Right atrium auricular region (tissue), 2 donors: ENCODE measurements at regions not wholly inside any gene's neighbourhood (a gene's known extent, or its start where the extent isn't known, plus 50 kb on each side); places are given as distances from the start of the nearest gene placed in this dataset.
A peak's percentile ranks its signal among the peaks of the same experiment; 100 is the strongest.

Source experiments
- DNase-seq: peaks from one replicate; pipeline ENCODE4 v3.0.0-alpha.2; 2019; ENCODE audit warnings: low spot score
- H3K27ac ChIP-seq, 2 donors: fragments of 200-600 bp; sonication (generic); 1 replicate in 1 of 2; 2 replicates in 1 of 2; pipeline ENCODE4 v1.5.1; 2016 to 2019
- H3K27me3 ChIP-seq, 2 donors: fragments of 200-600 bp; sonication (generic); one replicate each; pipeline versions ENCODE4 v1.5.1 to v1.6.0; 2017 to 2019
- H3K36me3 ChIP-seq: fragments of 200-600 bp; sonication (generic); one replicate; pipeline ENCODE4 v1.5.1; 2016
- H3K4me1 ChIP-seq, 2 donors: fragments of 200-600 bp; sonication (generic); one replicate each; pipeline versions ENCODE4 v1.5.1 to v1.6.0; 2017 to 2019
- H3K4me3 ChIP-seq, 2 donors: fragments of 200-600 bp; sonication (generic); 1 replicate in 1 of 2; 2 replicates in 1 of 2; pipeline ENCODE4 v1.5.1; 2017 to 2019; ENCODE audit warnings: mild to moderate bottlenecking in 1 of 2, moderate library complexity in 1 of 2
- H3K9me3 ChIP-seq, 2 donors: fragments of 200-600 bp; sonication (generic); one replicate each; pipeline ENCODE4 v1.5.1; 2019
- TF ChIP-seq, protein P1 (sequence below), 2 donors: fragments of 200-600 bp; sonication (generic); IDR thresholded peaks; one replicate each; pipeline ENCODE4 v1.5.1; 2019; ENCODE audit warnings: antibody characterized with exemption in 2 of 2

DNA sequence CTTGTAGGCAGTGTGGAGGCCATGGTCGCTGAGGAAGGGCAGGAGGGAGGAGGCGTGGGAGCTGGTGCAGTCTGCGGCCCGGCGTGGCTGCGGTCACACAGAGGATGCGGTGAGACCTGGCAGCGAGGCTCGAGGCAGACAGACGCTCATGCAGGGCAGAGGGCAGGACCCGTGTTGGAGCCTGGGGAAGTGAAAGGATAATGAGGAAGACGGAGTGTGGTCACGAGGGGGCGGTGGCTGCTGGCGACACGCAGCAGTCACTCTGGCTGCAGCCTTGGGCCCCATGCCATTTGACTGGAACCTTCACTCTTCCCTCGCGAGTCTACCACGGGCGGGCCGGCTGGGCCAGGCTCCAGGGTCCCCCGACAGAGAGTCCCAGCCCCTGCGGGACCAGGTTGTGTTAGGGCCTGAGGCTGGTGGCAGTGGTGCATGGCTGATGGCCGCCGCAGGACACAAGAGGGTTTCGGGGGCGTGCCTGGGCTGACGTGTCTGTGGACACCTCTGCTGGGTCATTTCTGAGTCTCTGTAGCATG, 68.8 kb upstream of the HGFAC start:
- Histone ChIP-seq H3K9me3 (no peaks in the 10 kb centered on the region), H3K27me3 (no peaks in the 10 kb centered on the region), H3K4me1 (peaks cover 0 to 38% of the 10 kb centered on the region in 2 donors), H3K27ac (no peak overlapping the region), H3K36me3 (no peaks in the 10 kb centered on the region), H3K4me3 (no peak overlapping the region)
- peak; percentile 72 for DNase-seq
- TF ChIP-seq, protein P1, sequence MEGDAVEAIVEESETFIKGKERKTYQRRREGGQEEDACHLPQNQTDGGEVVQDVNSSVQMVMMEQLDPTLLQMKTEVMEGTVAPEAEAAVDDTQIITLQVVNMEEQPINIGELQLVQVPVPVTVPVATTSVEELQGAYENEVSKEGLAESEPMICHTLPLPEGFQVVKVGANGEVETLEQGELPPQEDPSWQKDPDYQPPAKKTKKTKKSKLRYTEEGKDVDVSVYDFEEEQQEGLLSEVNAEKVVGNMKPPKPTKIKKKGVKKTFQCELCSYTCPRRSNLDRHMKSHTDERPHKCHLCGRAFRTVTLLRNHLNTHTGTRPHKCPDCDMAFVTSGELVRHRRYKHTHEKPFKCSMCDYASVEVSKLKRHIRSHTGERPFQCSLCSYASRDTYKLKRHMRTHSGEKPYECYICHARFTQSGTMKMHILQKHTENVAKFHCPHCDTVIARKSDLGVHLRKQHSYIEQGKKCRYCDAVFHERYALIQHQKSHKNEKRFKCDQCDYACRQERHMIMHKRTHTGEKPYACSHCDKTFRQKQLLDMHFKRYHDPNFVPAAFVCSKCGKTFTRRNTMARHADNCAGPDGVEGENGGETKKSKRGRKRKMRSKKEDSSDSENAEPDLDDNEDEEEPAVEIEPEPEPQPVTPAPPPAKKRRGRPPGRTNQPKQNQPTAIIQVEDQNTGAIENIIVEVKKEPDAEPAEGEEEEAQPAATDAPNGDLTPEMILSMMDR (IDR thresholded peaks at IDR 0.05), result no peak

DNA sequence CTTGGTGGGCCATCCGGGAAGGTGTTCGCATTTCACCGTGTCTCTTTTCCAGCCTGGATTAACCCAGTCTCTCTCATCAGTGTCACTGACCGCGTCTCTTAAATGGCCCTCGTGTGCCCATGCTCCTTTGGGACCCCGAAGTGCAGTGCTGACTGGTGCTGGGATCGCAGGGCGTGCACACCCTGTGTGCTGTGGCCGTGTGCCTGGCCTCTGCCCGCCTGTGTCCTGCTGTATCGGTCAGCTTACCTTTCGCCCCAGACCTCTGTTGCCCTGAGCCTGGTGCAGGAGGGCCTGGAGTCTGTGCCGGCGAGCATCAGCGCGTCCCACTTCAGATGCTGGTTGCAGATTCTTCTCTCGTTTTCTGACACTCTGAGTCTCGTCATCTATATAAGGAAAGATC, 68.3 kb upstream of the HGFAC start:
- Histone ChIP-seq H3K9me3 (no peaks in the 10 kb centered on the region), H3K4me3 (no peak overlapping the region), H3K27me3 (no peaks in the 10 kb centered on the region), H3K27ac (no peak overlapping the region), H3K4me1 (peaks cover 0 to 38% of the 10 kb centered on the region in 2 donors), H3K36me3 (no peaks in the 10 kb centered on the region)
- TF ChIP-seq, protein P1 (IDR thresholded peaks at IDR 0.05), result no peak
- DNase-seq, result no peak

DNA sequence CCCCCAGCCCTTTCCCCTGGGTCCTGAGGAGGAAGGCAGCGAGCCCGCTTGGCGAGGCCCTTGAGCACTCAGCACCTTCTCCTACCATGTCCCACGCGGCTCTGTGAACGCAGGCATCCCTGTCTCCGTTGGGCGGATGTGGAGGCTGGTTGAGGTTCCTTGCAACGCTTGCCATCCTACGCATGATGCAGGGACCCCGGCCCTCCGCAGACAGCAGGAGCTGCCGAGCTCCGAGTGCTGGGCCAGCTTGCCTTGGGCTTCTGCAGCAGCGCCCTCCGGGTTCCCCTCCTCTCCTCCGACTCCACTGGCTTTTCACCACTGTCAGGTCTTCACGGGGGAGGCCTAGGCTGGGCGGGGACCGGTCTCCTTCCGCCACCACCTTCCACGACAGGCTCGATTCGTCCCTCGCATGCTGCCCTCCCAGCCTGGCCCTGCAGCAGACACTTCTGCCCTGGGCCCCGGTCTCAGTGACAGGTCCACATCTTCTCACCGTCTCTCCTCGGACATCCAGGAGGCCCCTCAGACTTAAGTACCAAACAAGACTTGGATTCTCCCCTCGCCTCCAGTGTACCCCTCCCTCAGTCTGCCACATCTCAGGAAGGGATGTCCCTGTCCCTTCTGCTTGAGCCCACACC, 67.6 kb upstream of the HGFAC start:
- Histone ChIP-seq H3K4me3 (no peak overlapping the region), H3K4me1 (peaks cover 0 to 33% of the 10 kb centered on the region in 2 donors), H3K36me3 (no peaks in the 10 kb centered on the region), H3K9me3 (no peaks in the 10 kb centered on the region), H3K27me3 (no peaks in the 10 kb centered on the region), H3K27ac (no peak overlapping the region)
- TF ChIP-seq, protein P1 (IDR thresholded peaks at IDR 0.05), result no peak
- peak; percentile 55 for DNase-seq

DNA sequence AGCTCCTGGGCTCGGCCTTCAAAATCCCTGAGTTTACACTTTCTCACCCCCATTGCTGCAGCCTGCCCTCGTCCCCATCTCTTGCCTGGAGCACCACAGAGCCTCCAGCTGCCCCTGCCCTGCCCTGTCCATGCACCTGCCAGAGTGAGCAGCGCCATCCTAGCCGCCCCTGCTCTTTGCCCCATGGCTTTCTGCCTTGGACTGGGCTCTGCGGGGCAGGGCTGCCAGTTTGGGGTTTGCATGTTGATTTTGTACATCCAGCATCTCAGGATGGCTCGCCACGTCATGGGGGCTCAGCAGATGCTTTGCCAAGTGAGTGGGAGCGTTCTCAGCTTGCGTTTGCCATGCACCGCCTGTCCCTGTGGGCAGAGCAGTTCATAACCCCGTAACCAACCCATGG, 67.1 kb upstream of the HGFAC start:
- Histone ChIP-seq H3K4me1 (peaks cover 0 to 27% of the 10 kb centered on the region in 2 donors), H3K9me3 (no peaks in the 10 kb centered on the region), H3K27ac (no peak overlapping the region), H3K36me3 (no peaks in the 10 kb centered on the region), H3K4me3 (no peak overlapping the region), H3K27me3 (no peaks in the 10 kb centered on the region)
- TF ChIP-seq, protein P1 (IDR thresholded peaks at IDR 0.05), result no peak
- DNase-seq, result no peak

DNA sequence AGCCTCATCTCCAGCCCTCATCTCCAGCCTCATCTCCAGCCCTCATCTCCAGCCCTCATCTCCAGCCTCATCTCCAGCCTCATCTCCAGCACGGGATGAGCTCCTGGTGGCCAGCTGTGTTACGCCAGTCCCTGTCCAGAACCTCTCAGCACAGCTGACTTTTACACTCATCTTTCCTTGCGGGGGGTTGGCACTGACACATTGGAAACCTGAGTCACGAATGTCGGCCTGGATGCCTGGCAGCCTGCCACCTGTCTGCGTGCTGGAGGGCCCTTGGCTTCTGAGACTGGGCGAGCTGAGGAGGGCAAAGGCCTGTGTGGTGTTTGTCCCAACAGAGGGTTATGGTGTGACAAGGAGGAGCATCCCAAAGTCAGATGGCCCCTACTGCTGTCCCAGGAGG, 66.1 kb upstream of the HGFAC start:
- peak; percentile 57 for DNase-seq
- Histone ChIP-seq H3K9me3 (no peaks in the 10 kb centered on the region), H3K4me3 (no peak overlapping the region), H3K4me1 (peaks cover 0 to 17% of the 10 kb centered on the region in 2 donors), H3K27ac (no peak overlapping the region), H3K36me3 (no peaks in the 10 kb centered on the region), H3K27me3 (no peaks in the 10 kb centered on the region)
- TF ChIP-seq, protein P1 (IDR thresholded peaks at IDR 0.05), result no peak

DNA sequence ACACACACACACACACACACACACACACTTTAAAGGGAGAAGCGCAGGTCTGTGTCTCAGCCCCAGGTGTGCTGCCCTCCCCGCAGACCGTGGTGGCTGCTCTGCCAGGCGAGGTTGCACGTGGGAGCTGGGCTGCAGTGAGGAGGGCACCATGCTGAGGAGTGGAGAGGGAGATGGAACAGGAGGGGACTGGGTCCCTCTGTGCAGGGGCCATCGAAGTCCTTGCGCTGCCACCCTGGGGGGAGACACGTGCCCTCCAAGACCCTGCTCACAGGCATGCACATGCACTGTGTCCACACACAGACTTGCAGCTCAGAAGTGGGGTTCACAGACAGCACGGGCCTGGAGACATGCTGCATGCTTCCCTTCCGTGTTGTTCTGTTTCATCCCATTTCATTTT, 65.5 kb upstream of the HGFAC start:
- peak; percentile 36 for DNase-seq
- Histone ChIP-seq H3K4me1 (peaks cover 0 to 11% of the 10 kb centered on the region in 2 donors), H3K36me3 (no peaks in the 10 kb centered on the region), H3K27ac (no peak overlapping the region), H3K4me3 (no peak overlapping the region), H3K9me3 (no peaks in the 10 kb centered on the region), H3K27me3 (no peaks in the 10 kb centered on the region)
- TF ChIP-seq, protein P1 (IDR thresholded peaks at IDR 0.05), result no peak
